NB4 (cell line): ENCODE measurements at regions not wholly inside any gene's neighbourhood (a gene's known extent, or its start where the extent isn't known, plus 50 kb on each side); places are given as distances from the start of the nearest gene placed in this dataset.

ENCODE experiments used
- POLR2A ChIP-seq: IDR thresholded peaks from 2 replicates; pipeline ENCODE4 v1.6.1; 2011; ENCODE audit warnings: mild to moderate bottlenecking; ENCODE audit not compliant: insufficient read length; ENCODE audit errors: extremely low read depth
- TF ChIP-seq, protein P1 (sequence below): IDR thresholded peaks from one replicate; pipeline ENCODE4 v1.5.1; 2012; ENCODE audit warnings: low read depth, low read length

- TF ChIP-seq, protein P1, sequence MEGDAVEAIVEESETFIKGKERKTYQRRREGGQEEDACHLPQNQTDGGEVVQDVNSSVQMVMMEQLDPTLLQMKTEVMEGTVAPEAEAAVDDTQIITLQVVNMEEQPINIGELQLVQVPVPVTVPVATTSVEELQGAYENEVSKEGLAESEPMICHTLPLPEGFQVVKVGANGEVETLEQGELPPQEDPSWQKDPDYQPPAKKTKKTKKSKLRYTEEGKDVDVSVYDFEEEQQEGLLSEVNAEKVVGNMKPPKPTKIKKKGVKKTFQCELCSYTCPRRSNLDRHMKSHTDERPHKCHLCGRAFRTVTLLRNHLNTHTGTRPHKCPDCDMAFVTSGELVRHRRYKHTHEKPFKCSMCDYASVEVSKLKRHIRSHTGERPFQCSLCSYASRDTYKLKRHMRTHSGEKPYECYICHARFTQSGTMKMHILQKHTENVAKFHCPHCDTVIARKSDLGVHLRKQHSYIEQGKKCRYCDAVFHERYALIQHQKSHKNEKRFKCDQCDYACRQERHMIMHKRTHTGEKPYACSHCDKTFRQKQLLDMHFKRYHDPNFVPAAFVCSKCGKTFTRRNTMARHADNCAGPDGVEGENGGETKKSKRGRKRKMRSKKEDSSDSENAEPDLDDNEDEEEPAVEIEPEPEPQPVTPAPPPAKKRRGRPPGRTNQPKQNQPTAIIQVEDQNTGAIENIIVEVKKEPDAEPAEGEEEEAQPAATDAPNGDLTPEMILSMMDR = no peak
- TF ChIP-seq POLR2A = no peak
These were observed 1107.6 kb upstream of the SLC39A10 start for GRCh38 chr2:194549387-194549786.
